ENCODE measurements at regions not wholly inside any gene's neighbourhood (a gene's known extent, or its start where the extent isn't known, plus 50 kb on each side); places are given as distances from the start of the nearest gene placed in this dataset.
"Not testable (repeated sequence)": the region's sequence is repeated elsewhere in the genome, so short reads cannot be mapped to it uniquely, and the experiment has no call there.

DNA sequence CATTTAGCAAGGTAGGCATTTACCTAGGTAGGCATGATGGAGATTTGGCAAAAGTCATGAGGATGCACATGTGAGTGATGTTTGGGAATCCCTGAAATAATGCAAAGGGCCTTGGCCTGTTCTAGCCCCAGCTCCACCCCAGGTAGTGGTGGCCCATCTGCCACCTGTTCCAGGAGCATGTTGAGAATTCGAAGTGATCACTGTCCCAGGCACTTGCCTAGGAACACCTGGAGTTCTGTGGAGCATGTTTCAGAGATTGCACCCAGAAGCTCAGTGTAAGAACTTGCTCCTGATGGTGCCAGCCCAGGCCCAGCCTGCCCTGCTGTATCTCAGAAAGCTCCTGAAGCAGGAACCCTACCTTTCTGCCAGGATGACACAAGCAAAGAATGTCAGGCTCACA is 211.6 kb upstream of the ZNF469 start:
- TF ChIP-seq, protein P1, sequence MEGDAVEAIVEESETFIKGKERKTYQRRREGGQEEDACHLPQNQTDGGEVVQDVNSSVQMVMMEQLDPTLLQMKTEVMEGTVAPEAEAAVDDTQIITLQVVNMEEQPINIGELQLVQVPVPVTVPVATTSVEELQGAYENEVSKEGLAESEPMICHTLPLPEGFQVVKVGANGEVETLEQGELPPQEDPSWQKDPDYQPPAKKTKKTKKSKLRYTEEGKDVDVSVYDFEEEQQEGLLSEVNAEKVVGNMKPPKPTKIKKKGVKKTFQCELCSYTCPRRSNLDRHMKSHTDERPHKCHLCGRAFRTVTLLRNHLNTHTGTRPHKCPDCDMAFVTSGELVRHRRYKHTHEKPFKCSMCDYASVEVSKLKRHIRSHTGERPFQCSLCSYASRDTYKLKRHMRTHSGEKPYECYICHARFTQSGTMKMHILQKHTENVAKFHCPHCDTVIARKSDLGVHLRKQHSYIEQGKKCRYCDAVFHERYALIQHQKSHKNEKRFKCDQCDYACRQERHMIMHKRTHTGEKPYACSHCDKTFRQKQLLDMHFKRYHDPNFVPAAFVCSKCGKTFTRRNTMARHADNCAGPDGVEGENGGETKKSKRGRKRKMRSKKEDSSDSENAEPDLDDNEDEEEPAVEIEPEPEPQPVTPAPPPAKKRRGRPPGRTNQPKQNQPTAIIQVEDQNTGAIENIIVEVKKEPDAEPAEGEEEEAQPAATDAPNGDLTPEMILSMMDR (IDR thresholded peaks at IDR 0.05; ENCODE audit: borderline replicate concordance, extremely low read depth, low read length, poor library complexity, severe bottlenecking) = not testable (repeated sequence)
- TF ChIP-seq EZH2 (IDR thresholded peaks at IDR 0.05; ENCODE audit: borderline replicate concordance, low read depth, low read length, severe bottlenecking) = not testable (repeated sequence)
